ENCODE measurements at regions not wholly inside any gene's neighbourhood (a gene's known extent, or its start where the extent isn't known, plus 50 kb on each side); places are given as distances from the start of the nearest gene placed in this dataset.
"Not testable (repeated sequence)": the region's sequence is repeated elsewhere in the genome, so short reads cannot be mapped to it uniquely, and the experiment has no call there.

DNA sequence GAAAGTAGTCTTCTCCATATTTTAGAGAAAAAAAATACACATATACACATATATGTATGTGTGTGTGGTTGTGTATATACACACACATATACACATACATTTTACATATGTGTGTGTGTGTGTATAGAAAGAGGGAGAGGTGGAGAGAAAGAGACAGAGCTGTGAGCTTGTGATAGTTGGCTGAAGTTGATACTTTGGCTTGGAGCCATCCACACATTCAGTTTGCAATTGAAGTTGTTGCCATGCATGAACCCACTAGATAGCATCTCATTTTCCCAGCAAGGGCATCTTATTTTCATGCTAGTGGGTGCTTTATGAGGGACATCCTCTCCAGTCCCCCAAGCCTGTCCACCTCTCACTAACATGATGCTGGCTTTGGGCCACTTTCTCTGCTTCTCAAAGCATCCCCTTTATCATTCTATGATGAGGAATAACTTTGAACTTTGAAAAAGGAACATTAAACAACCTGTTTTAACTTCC lies 228.6 kb downstream of the ZNF621 start:
- no peak for DNase-seq (ENCODE audit: low read depth)

GRCh38 chr3:40753951-40754350 lies 229.2 kb downstream of the ZNF621 start:
- DNase-seq (ENCODE audit: low read depth), result no peak

DNA sequence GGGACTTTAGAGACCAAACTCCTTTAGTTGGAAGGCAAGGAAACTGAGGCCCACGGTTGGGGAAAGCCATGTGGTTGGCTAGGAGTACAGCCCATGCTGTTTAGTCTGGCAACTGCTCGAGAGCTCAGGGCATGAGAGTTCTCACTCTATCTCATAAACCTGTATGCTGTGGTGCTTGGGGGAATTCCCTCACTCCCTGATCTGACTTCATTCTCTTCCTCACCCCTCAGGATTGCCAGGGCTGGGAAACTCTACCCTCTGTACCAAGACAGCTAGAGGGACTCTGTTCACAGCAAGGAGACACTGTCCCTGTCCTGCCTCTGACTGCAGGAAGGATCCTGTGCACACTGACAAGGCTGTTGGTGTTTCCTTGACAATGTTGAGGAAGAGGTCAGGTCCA lies 230.2 kb downstream of the ZNF621 start:
- no peak for DNase-seq (ENCODE audit: low read depth)

- no peak for DNase-seq (ENCODE audit: low read depth)
Measured at GRCh38 chr3:40756500-40756899, 231.7 kb downstream of the ZNF621 start.

DNA sequence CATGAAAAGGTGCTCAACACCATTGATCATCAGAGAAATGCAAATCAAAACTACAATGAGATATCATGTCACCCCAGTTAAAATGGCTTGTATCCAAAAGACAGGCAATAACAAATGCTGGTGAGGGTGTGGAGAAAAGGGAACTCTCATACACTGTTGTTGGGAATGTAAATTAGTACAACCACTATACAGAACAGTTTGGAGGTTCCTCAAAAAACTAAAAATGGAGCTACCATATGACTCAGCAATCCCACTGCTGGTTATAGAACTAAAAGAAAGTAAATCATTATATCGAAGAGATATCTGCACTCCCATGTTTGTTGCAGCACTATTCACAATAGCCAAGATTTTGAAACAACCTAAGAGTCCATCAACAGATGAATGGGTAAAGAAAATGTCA lies 238.0 kb downstream of the ZNF621 start:
- DNase-seq (ENCODE audit: low read depth), result not testable (repeated sequence)

DNA sequence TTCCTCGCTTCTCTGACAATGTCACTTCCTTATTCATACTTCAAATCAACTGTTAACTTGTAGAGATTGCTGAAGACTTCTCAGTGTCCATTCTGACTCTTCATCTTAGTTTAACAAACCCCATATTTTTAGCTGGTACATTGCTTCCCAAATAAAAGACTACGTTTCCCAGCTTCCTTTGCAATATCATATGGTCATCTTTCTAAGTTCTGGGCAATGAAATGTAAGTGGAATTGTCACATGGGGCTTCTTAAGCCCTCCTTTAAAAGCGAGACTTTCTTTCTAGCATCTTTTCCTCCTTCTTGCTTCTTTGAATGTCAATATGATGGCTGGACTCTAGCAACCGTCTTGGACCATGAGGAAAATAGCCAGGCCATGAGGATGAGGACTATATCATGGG lies 239.0 kb downstream of the ZNF621 start:
- no peak for DNase-seq (ENCODE audit: low read depth)

DNA sequence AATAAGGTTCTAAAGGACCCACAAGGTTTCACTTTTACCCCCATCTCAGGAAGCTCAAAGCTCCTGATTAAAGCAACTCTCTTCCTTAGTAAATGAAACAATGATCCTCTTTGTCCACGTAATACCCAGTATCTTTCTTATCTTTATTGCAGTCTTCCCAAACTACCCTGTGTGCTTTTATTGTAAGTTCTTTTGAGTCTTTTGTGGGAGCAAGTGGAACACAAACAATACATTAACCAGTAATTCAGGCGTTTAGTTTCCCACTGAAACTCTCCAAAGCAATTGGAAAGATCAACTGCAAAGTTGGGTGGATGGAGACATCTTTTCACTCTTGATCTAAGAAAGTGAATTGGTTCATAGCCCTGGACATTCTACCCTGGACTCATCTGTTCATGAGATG lies 240.0 kb downstream of the ZNF621 start:
- DNase-seq (ENCODE audit: low read depth), result no peak

- DNase-seq (ENCODE audit: low read depth), result no peak
Measured at GRCh38 chr3:40765884-40766283, 241.1 kb downstream of the ZNF621 start.

DNA sequence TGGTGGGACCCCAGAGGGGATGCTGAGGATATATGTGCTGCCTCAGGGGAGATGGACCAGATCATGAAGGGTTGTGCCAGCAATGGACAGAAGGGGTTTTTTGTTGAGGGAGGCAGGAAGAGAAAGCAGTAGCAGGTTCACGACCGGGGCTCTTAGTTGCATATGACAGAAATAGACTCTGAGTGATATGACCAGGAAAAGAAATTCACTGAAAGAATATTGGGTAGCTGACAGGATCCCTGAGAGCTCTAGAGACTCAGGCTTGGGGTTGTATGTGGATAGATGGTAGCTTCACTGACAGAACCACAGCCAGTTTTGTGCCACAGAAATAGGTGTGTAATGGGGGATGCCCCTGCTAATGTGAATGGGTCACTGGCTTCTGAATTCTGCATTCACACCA lies 241.6 kb downstream of the ZNF621 start:
- no peak for DNase-seq (ENCODE audit: low read depth)

DNA sequence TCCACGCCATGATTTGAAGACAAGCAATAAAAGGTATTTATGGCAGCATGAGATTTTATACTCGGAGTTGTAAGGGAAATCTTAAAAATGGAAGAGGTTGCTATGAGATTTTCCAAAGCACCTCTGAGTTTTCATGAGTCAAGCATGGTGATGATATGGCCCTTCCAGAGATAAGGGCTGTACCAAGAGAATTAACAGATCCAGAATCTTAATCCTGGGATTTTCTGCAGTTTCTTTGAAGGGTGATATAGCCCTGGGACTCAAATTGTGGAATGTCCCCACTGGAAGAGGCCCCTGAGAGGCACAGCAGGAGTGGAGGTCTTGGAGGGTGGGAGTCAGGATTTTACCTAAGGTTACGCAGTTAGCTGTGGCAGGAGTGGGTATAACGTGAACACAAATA lies 243.3 kb downstream of the ZNF621 start:
- no peak for DNase-seq (ENCODE audit: low read depth)

- no peak for DNase-seq (ENCODE audit: low read depth)
Measured at GRCh38 chr3:40768536-40768935, 243.8 kb downstream of the ZNF621 start.

GRCh38 chr3:40770061-40770460 lies 245.3 kb downstream of the ZNF621 start:
- DNase-seq (ENCODE audit: low read depth), result no peak

DNA sequence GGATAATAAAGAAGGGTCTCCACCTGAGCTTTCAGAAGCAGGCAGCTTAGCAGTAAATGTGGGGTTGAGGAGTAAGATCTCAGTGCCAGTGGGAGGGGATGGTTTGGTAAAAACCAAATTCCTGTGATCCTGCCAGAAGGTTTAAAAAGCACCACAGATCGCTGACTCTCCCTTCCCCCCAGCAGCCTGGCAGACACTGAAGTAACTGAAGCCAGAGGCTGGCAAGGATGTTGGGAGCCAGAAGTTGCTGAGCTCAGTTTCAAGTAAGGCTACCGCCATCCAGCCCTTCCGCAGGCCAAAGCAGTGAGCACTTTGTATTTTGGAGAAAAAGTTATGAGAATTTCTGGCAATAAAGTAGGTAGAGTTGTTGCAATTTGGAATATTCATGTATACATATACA lies 246.4 kb downstream of the ZNF621 start:
- DNase-seq (ENCODE audit: low read depth), result no peak

DNA sequence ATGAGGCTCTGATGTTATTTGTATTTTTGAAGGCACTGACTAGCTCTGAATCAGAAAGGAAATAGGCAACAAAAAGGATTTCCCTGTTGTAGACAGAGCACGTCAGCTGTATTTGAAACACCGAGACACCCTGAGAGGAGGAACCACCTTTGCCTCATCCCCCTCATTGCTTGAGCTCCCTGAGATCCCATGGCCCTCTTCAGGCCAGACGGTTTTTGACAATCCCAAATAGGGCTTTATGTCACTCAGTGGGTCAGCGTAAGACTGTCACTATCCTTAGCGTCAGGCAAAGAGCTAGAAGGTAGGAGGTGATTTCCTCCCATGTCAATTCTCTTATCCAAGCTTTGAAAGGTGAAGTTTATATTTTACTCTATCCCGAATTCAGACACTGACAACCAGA lies 254.3 kb downstream of the ZNF621 start:
- DNase-seq (ENCODE audit: low read depth), result no peak

DNA sequence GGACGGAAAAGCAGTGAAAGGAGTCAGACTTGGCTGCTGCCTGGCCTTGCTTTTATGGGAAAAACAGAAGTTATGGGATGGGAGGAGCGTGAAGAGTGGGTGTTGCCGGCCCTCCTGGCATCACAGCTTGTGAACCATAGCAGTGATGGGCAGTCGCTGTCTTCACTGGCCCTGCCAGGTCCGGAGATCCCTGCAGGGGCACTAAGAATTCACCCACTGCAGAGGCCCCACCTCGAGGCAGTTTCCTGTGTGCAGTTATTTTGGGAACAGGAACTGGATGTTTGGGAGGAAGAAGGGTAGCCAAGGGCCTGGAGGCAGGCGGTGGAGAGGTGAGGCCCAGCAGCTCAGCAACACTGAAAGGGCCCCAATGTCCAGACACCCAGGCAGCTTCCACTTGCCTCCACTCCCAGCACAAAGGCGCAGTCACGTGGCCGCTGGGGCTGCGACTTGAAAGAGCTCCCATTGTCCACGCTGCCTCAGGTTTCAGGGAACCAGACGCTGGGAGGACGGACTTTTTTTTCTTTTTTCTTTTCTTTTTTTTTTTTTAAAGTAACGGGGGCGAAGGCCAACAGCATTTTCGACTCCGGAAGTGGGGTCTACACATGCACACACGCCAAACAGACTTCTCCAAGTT lies 255.6 kb downstream of the ZNF621 start:
- no peak for DNase-seq (ENCODE audit: low read depth)

GRCh38 chr3:40780925-40781406 lies 256.2 kb downstream of the ZNF621 start:
- no peak for DNase-seq (ENCODE audit: low read depth)

DNA sequence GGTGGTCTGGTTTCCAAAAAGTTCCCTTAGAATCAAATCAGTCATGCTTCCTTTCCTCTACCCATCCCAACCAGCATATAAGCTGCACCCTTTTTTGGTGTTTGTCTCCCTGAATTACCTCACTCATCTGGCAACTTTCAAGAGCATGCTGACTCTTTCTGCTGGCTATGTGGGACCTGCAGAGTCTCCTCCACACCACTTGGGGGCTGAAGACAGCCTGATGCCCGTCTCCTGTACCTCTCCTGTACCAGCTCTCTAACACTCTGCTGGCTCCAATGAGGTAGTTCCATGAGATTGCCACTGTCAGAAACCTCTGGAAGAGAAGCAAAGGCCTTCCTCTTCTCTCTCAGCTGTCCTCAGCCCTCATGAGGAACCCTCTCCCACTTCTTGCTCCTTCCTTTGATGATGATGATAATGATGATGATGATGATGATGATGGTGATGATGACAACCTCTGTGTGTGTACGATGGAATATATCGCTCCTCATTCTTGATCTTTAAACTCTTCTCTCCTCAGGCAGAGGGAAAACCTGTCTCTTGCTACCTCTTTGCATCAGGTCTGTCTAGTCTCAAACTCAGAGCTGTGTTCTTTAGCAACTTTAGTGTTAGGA lies 257.5 kb downstream of the ZNF621 start:
- no peak for DNase-seq (ENCODE audit: low read depth)

GRCh38 chr3:40790746-40791145 lies 266.0 kb downstream of the ZNF621 start:
- no peak for DNase-seq (ENCODE audit: low read depth)

DNA sequence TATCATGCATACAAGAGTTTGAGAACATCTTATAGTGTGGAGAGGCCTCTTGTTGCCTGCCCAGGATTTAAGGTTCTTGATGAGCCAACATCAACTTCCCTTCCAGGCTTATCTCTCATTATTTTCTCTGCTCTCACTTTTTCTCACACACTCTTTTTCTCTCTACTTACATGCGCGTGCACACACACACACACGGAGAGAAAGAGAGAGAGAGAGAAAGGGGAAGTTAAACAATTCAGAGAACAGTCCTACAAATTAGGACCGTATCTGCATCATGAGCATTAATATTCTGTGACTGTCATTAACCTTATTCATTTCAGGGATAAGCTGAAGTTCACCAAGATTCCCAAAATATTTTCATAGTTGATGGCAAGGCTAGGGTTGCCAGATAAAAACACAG lies 269.0 kb downstream of the ZNF621 start:
- DNase-seq (ENCODE audit: low read depth), result no peak

GRCh38 chr3:40800343-40800742 lies 275.6 kb downstream of the ZNF621 start:
- no peak for DNase-seq (ENCODE audit: low read depth)

- DNase-seq (ENCODE audit: low read depth), result no peak
Measured at GRCh38 chr3:40801284-40801741, 276.6 kb downstream of the ZNF621 start.

GRCh38 chr3:40803311-40803710 lies 278.6 kb downstream of the ZNF621 start:
- no peak for DNase-seq (ENCODE audit: low read depth)

GRCh38 chr3:40805456-40805855 lies 280.7 kb downstream of the ZNF621 start:
- DNase-seq (ENCODE audit: low read depth), result no peak

GRCh38 chr3:40810813-40811212 lies 286.1 kb downstream of the ZNF621 start:
- DNase-seq (ENCODE audit: low read depth), result no peak

Measured in stimulated activated CD4-positive, alpha-beta T cell treated with anti-CD3 and anti-CD28 coated beads, Interleukin-2, amount 100 ng/mL, for 4 hours (primary cell).